ENCODE measurements at regions not wholly inside any gene's neighbourhood (a gene's known extent, or its start where the extent isn't known, plus 50 kb on each side); places are given as distances from the start of the nearest gene placed in this dataset.

DNA sequence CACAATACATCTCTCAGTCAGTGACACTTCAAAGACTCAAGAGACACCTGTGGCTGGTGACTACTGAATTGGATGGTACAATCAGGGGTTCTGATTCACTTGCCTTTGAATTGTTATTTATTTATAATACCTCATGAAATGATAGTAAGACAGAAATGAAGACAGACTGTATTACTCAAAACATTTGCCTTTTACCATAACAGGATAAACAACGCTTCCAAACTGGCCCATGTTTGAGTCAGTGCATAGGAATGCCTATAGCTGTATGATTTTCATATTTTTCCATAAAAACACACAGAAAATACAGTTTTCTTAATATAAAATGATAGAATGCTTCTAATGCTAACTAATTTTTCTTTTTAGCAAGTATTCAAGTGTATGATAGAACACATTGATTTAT, 59.5 kb upstream of the FGF14 start:
- Histone ChIP-seq H3K4me3 (ENCODE audit: low read depth, low read length) (no peak overlapping the region), H3K36me3 (ENCODE audit: control insufficient read depth, insufficient read depth, low read length) (no peaks in the 10 kb centered on the region), H3K27me3 (ENCODE audit: control insufficient read depth, insufficient read depth, low read length) (no peaks in the 10 kb centered on the region)
- no peak for TF ChIP-seq CTCF (IDR thresholded peaks at IDR 0.05; ENCODE audit: insufficient read depth, low read depth, low read length)
- DNase-seq (ENCODE audit: low read depth), result no peak
- CTCF ChIA-PET, result no interaction called here
- POLR2A ChIA-PET, result no interaction called here

GRCh38 chr13:102460806-102461205, 59.0 kb upstream of the FGF14 start:
- Histone ChIP-seq H3K36me3 (ENCODE audit: control insufficient read depth, insufficient read depth, low read length) (no peaks in the 10 kb centered on the region), H3K4me3 (ENCODE audit: low read depth, low read length) (no peak overlapping the region), H3K27me3 (ENCODE audit: control insufficient read depth, insufficient read depth, low read length) (no peaks in the 10 kb centered on the region)
- DNase-seq (ENCODE audit: low read depth), result no peak
- TF ChIP-seq CTCF (IDR thresholded peaks at IDR 0.05; ENCODE audit: insufficient read depth, low read depth, low read length), result no peak
- ChIA-PET CTCF (no interaction called here), POLR2A (no interaction called here)

DNA sequence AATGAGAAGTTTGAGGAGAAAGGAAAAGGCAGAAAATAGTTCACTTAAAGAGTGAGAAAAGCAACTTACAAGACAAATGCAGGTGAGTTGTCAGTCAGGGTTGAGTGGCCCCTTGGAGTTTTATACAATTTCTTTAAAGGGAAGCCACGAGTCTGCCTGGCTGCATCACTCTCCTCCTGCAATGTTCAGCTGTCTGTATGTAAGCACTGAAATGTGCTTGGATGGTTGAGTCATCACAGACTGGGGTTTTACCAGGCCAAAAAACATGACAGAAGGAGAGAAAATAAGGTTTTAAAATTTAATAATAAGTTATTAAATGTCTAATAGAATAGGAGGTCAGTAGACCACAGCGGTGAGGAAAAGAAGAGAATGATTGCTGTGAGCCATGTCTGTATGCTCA, 51.0 kb upstream of the FGF14 start:
- no peaks in the 10 kb centered on the region for H3K27me3 ChIP-seq (ENCODE audit: control insufficient read depth, insufficient read depth, low read length)
- DNase-seq (ENCODE audit: low read depth), result no peak
- no peak for TF ChIP-seq CTCF (IDR thresholded peaks at IDR 0.05; ENCODE audit: insufficient read depth, low read depth, low read length)
- CTCF ChIA-PET, result interaction anchor here (1.4 kb wide), 1 partner anchor 14 kb away, joined by 5 read pairs; no protein-coding TSS in a partner anchor
- POLR2A ChIA-PET, result no interaction called here
- H3K4me3 ChIP-seq (ENCODE audit: low read depth, low read length), result no peak overlapping the region
- no peaks in the 10 kb centered on the region for H3K36me3 ChIP-seq (ENCODE audit: control insufficient read depth, insufficient read depth, low read length)

Measured in BJ (cell line).